PC-3 (cell line): ENCODE measurements at regions not wholly inside any gene's neighbourhood (a gene's known extent, or its start where the extent isn't known, plus 50 kb on each side); places are given as distances from the start of the nearest gene placed in this dataset.

Source experiments
- ATAC-seq: fragments of 200-7000 bp; cut with Tn5 transposase; 2 replicates; pipeline ENCODE4 v1.9.1; 2020; ENCODE audit warnings: mild to moderate bottlenecking, moderate library complexity
- BruUV-seq: library from RNA; stranded (reverse); fragments of 400-500 nt; replicated peaks from 2 replicates; lab custom pipeline; 2021; lab: Mats Ljungman, UMichigan
- CTCF ChIA-PET: fragments of 300-600 bp; sonication (Branson Sonifier 250); formaldehyde crosslinking; loops from one replicate; lab custom pipeline; 2022; ENCODE audit warnings: antibody characterized with exemption; lab: Charles Lee
- POLR2A ChIA-PET: fragments of 300-600 bp; sonication (Branson Sonifier 250); formaldehyde crosslinking; loops from one replicate; lab custom pipeline; 2022; ENCODE audit warnings: antibody characterized with exemption; ENCODE audit not compliant: unreplicated experiment; lab: Charles Lee
- DNase-seq: peaks from one replicate; pipeline ENCODE4 v3.0.0-alpha.2; 2015
- H2AFZ ChIP-seq: fragments of 300-600 bp; sonication (generic); 2 replicates; pipeline ENCODE4 v1.6.0; 2016; ENCODE audit warnings: antibody characterized with exemption, low read length
- H3F3A ChIP-seq: fragments of 300-600 bp; sonication (generic); one replicate; pipeline ENCODE4 v1.6.0; 2017; ENCODE audit warnings: antibody characterized with exemption, low read length, control low read depth, mild to moderate bottlenecking; ENCODE audit not compliant: unreplicated experiment
- H3K27ac ChIP-seq: fragments of 300-600 bp; sonication (generic); 2 replicates; pipeline ENCODE4 v1.5.1; 2016; ENCODE audit warnings: mild to moderate bottlenecking, low read length
- H3K27me3 ChIP-seq: fragments of 300-600 bp; sonication (generic); 2 replicates; pipeline ENCODE4 v1.6.1; 2016; ENCODE audit warnings: low read length, mixed read lengths
- H3K36me3 ChIP-seq: fragments of 300-600 bp; sonication (generic); 2 replicates; pipeline ENCODE4 v1.6.1; 2016; ENCODE audit warnings: low read depth, mixed run types, low read length, mixed read lengths
- H3K4me1 ChIP-seq: fragments of 300-600 bp; sonication (generic); 2 replicates; pipeline ENCODE4 v1.5.1; 2016; ENCODE audit warnings: low read length; ENCODE audit not compliant: insufficient read depth
- H3K4me2 ChIP-seq: fragments of 300-600 bp; sonication (generic); 2 replicates; pipeline ENCODE4 v1.6.0; 2016; ENCODE audit warnings: low read length
- H3K4me3 ChIP-seq: fragments of 300-600 bp; sonication (generic); 2 replicates; pipeline ENCODE4 v1.5.1; 2016; ENCODE audit warnings: mild to moderate bottlenecking, low read length, mixed read lengths
- H3K79me2 ChIP-seq: fragments of 300-600 bp; sonication (generic); 2 replicates; pipeline ENCODE4 v1.6.1; 2017; ENCODE audit warnings: low read length, mixed read lengths
- H3K9ac ChIP-seq: fragments of 300-600 bp; sonication (generic); 2 replicates; pipeline ENCODE4 v1.6.0; 2016; ENCODE audit warnings: mild to moderate bottlenecking, low read length
- H3K9me2 ChIP-seq: fragments of 300-600 bp; sonication (generic); replicated peaks from 2 replicates; pipeline ENCODE4 v1.6.1; 2016; ENCODE audit warnings: mixed run types, low read length, mixed read lengths
- H3K9me3 ChIP-seq: fragments of 300-600 bp; sonication (generic); 2 replicates; pipeline ENCODE4 v1.6.1; 2016; ENCODE audit warnings: low read length, mixed read lengths
- H4K20me1 ChIP-seq: fragments of 300-600 bp; sonication (generic); 2 replicates; pipeline ENCODE4 v1.6.1; 2016; ENCODE audit warnings: low read length, mixed read lengths
- CTCF ChIP-seq: fragments of 300-600 bp; sonication (generic); conservative IDR thresholded peaks from 2 replicates; pipeline ENCODE4 v1.5.1; 2017; ENCODE audit warnings: antibody characterized with exemption, low read depth, mild to moderate bottlenecking, low read length
- EZH2 ChIP-seq: fragments of 300-600 bp; sonication (generic); IDR thresholded peaks from one replicate; pipeline ENCODE4 v1.6.1; 2017; ENCODE audit warnings: antibody characterized with exemption, mild to moderate bottlenecking, low read length; ENCODE audit not compliant: unreplicated experiment
- EZH2phosphoT487 ChIP-seq: fragments of 300-600 bp; sonication (generic); IDR thresholded peaks from 2 replicates; pipeline ENCODE4 v1.6.1; 2018; ENCODE audit warnings: mild to moderate bottlenecking, antibody characterized with exemption, low read length, borderline replicate concordance
- intact Hi-C: fragments of 100-400 bp; cut with micrococcal nuclease; formaldehyde crosslinking; loops from 2 replicates; pipeline ENCODE4 v1.9.0; 2023

GRCh38 chr18:68121826-68122225 is 593.1 kb downstream of the TMX3 start:
- POLR2A ChIA-PET = no interaction called here
- CTCF ChIA-PET = no interaction called here
- peak overlapping the region; percentile 35; the same call in 1 of the 2 replicates for H2AFZ ChIP-seq
- H3K4me1 ChIP-seq = peaks cover 27% of the 10 kb centered on the region
- ATAC-seq (peak; percentile 63), DNase-seq (peak; percentile 76)
- H3K36me3 ChIP-seq = no peaks in the 10 kb centered on the region
- no peaks in the 10 kb centered on the region for H3K27me3 ChIP-seq
- no peaks in the 10 kb centered on the region for H4K20me1 ChIP-seq
- BruUV-seq = no TSS peak
- H3K9me3 ChIP-seq = no peaks in the 10 kb centered on the region
- H3K9ac ChIP-seq = 0 out of 2 replicates have a peak overlapping the region, but pooled peaks have one; percentile 15
- H3K4me2 ChIP-seq = peak overlapping the region; percentile 36
- no peaks in the 10 kb centered on the region for H3K79me2 ChIP-seq
- H3F3A ChIP-seq = no peaks in the 10 kb centered on the region
- no peak overlapping the region for H3K4me3 ChIP-seq
- intact Hi-C loops = loop anchor here (5.0 kb wide), 1 partner anchor 140 kb away; no protein-coding TSS in a partner anchor
- peak overlapping the region; percentile 70 for H3K27ac ChIP-seq
- TF ChIP-seq CTCF (no peak), EZH2 (no peak), EZH2phosphoT487 (no peak)
- H3K9me2 ChIP-seq = no peaks in the 10 kb centered on the region

- Histone ChIP-seq H3K9me3 (no peaks in the 10 kb centered on the region), H3K4me1 (peaks cover 27% of the 10 kb centered on the region), H3K4me2 (peak overlapping the region; percentile 36), H3K4me3 (no peak overlapping the region), H2AFZ (peak overlapping the region; percentile 35; the same call in 1 of the 2 replicates), H3K27ac (peak overlapping the region; percentile 70), H4K20me1 (no peaks in the 10 kb centered on the region), H3K36me3 (no peaks in the 10 kb centered on the region), H3F3A (no peaks in the 10 kb centered on the region), H3K9me2 (no peaks in the 10 kb centered on the region), H3K27me3 (no peaks in the 10 kb centered on the region), H3K79me2 (no peaks in the 10 kb centered on the region), H3K9ac (0 out of 2 replicates have a peak overlapping the region, but pooled peaks have one; percentile 15)
- no TSS peak for BruUV-seq
- DNase-seq (peak; percentile 79), ATAC-seq (peak; percentile 86)
- POLR2A ChIA-PET = no interaction called here
- TF ChIP-seq EZH2 (no peak), CTCF (peak; percentile 17; the same call in 1 of the 2 replicates), EZH2phosphoT487 (no peak)
- intact Hi-C loops = loop anchor here (5.0 kb wide), 1 partner anchor 141 kb away; no protein-coding TSS in a partner anchor
- CTCF ChIA-PET = no interaction called here
Observed at GRCh38 chr18:68121308-68121707, 593.6 kb downstream of the TMX3 start.

- BruUV-seq = no TSS peak
- CTCF ChIA-PET = no interaction called here
Observed at GRCh38 chr18:68114989-68115388, 598.5 kb upstream of the DSEL start.

More at GRCh38 chr18:68114989-68115388, 598.5 kb upstream of the DSEL start:
- Histone ChIP-seq H4K20me1 (no peaks in the 10 kb centered on the region), H3K9me3 (no peaks in the 10 kb centered on the region), H3K9ac (no peak overlapping the region), H3K9me2 (no peaks in the 10 kb centered on the region), H3K4me3 (no peak overlapping the region), H2AFZ (no peak overlapping the region), H3K4me1 (no peaks in the 10 kb centered on the region), H3K4me2 (no peak overlapping the region), H3K79me2 (no peaks in the 10 kb centered on the region), H3K27ac (no peak overlapping the region), H3K36me3 (no peaks in the 10 kb centered on the region), H3K27me3 (no peaks in the 10 kb centered on the region), H3F3A (no peaks in the 10 kb centered on the region)
- no peak for ATAC-seq
- intact Hi-C loops = no loop called here
- no peak for TF ChIP-seq CTCF
- TF ChIP-seq EZH2phosphoT487 = no peak
- TF ChIP-seq EZH2 = no peak
- POLR2A ChIA-PET = no interaction called here
- DNase-seq = no peak
